H1 (cell line): ENCODE measurements at regions not wholly inside any gene's neighbourhood (a gene's known extent, or its start where the extent isn't known, plus 50 kb on each side); places are given as distances from the start of the nearest gene placed in this dataset.

Experiments
- CTCF ChIA-PET: fragments of 300-600 bp; sonication (Branson Sonifier 250); formaldehyde crosslinking; loops from one replicate; lab custom pipeline; 2021; ENCODE audit not compliant: partially characterized antibody; lab: Charles Lee
- POLR2A ChIA-PET: fragments of 300-600 bp; sonication (Branson Sonifier 250); formaldehyde crosslinking; loops from one replicate; lab custom pipeline; 2021; ENCODE audit warnings: inconsistent platforms; ENCODE audit not compliant: partially characterized antibody; lab: Charles Lee
- DNase-seq, 2 experiments: peaks; one replicate each; pipeline versions ENCODE4 v3.0.0 to v3.0.0-alpha.2; 2010 to 2022; ENCODE audit warnings: low spot score in 2 of 2, low read depth in 1 of 2, mixed read lengths in 1 of 2
- FAIRE-seq: peaks from 2 replicates; lab custom pipeline; 2011; peaks lifted over from hg19 to GRCh38; lab: Jason Lieb, UNC
- H2AFZ ChIP-seq: 2 replicates; pipeline ENCODE4 v1.8.1; 2012; ENCODE audit warnings: low read length, inconsistent platforms
- H2AK5ac ChIP-seq: 2 replicates; pipeline ENCODE4 v1.6.1; 2013; ENCODE audit warnings: low read depth, low read length
- H2BK120ac ChIP-seq: replicated peaks from 2 replicates; pipeline ENCODE3; 2013; ENCODE audit warnings: low read depth, low read length, inconsistent platforms
- H2BK12ac ChIP-seq: 2 replicates; pipeline ENCODE4 v1.6.1; 2013; ENCODE audit warnings: low read depth, low read length
- H2BK15ac ChIP-seq: 2 replicates; pipeline ENCODE4 v1.6.1; 2013; ENCODE audit warnings: low read length
- H2BK20ac ChIP-seq: 2 replicates; pipeline ENCODE4 v1.6.1; 2013; ENCODE audit warnings: low read length
- H2BK5ac ChIP-seq: 2 replicates; pipeline ENCODE4 v1.6.1; 2013; ENCODE audit warnings: low read depth, low read length
- H3K14ac ChIP-seq: 2 replicates; pipeline ENCODE4 v1.6.1; 2013; ENCODE audit warnings: inconsistent platforms; ENCODE audit not compliant: insufficient read length
- H3K18ac ChIP-seq: 2 replicates; pipeline ENCODE4 v1.6.1; 2013; ENCODE audit warnings: low read length; ENCODE audit errors: extremely low read depth
- H3K23ac ChIP-seq: 2 replicates; pipeline ENCODE4 v1.6.1; 2013; ENCODE audit warnings: inconsistent platforms; ENCODE audit not compliant: insufficient read length
- H3K23me2 ChIP-seq: 2 replicates; pipeline ENCODE4 v1.6.1; 2013; ENCODE audit warnings: low read depth, low read length
- H3K27ac ChIP-seq: 2 replicates; pipeline ENCODE4 v1.6.1; 2011; ENCODE audit warnings: low read depth, low read length, inconsistent platforms
- H3K27me3 ChIP-seq, 4 experiments: replicated peaks in 1 of 4; 1 replicate in 1 of 4; 2 replicates in 3 of 4; pipeline versions ENCODE4 v1.6.1 to v1.8.1; 2011 to 2013; ENCODE audit warnings: low read length in 3 of 4, mild to moderate bottlenecking in 3 of 4, inconsistent platforms in 2 of 4, mixed read lengths in 2 of 4, moderate library complexity in 1 of 4; ENCODE audit not compliant: control insufficient read depth in 3 of 4, insufficient read depth in 3 of 4; ENCODE audit errors: extremely low read depth in 1 of 4
- H3K36me3 ChIP-seq, 4 experiments: 2 replicates each; pipeline versions ENCODE4 v1.6.1 to v1.8.1; 2011 to 2013; ENCODE audit warnings: mild to moderate bottlenecking in 4 of 4, low read length in 3 of 4, moderate library complexity in 2 of 4, control low read depth in 1 of 4, inconsistent platforms in 1 of 4; ENCODE audit not compliant: insufficient read depth in 4 of 4, control insufficient read depth in 2 of 4
- H3K4ac ChIP-seq: replicated peaks from 2 replicates; pipeline ENCODE3; 2013; ENCODE audit warnings: low read length, low read depth, mixed read lengths, inconsistent platforms; ENCODE audit not compliant: insufficient read length
- H3K4me1 ChIP-seq, 4 experiments: replicated peaks in 1 of 4; 1 replicate in 1 of 4; 2 replicates in 3 of 4; pipeline versions ENCODE4 v1.6.1 to v1.8.1; 2011 to 2013; ENCODE audit warnings: low read length in 3 of 4, inconsistent platforms in 2 of 4, mixed read lengths in 1 of 4; ENCODE audit not compliant: insufficient read depth in 4 of 4, control insufficient read depth in 3 of 4
- H3K4me2 ChIP-seq, 2 experiments: 2 replicates each; pipeline versions ENCODE4 v1.6.1 to v1.8.1; 2011 to 2013; ENCODE audit warnings: low read depth in 2 of 2, low read length in 2 of 2, control low read depth in 1 of 2, inconsistent platforms in 1 of 2, mild to moderate bottlenecking in 1 of 2; ENCODE audit not compliant: insufficient read depth in 1 of 2
- H3K4me3 ChIP-seq, 4 experiments: fragments of 200-600, 300-600 bp in 1 of 4; sonication (generic), shearing (Covaris generic), sonication (Bioruptor Twin) in 1 of 4; 2 replicates each; pipeline versions ENCODE4 v1.5.1 to v1.8.1; 2011 to 2016; ENCODE audit warnings: low read length in 4 of 4, low read depth in 3 of 4, control low read depth in 2 of 4, inconsistent platforms in 2 of 4, mild to moderate bottlenecking in 2 of 4, mixed read lengths in 1 of 4, moderate library complexity in 1 of 4; ENCODE audit not compliant: insufficient read depth in 2 of 4; ENCODE audit errors: extremely low read depth in 1 of 4
- H3K56ac ChIP-seq: replicated peaks from 2 replicates; pipeline ENCODE3; 2013; ENCODE audit warnings: low read depth, mild to moderate bottlenecking, mixed read lengths, low read length, inconsistent platforms; ENCODE audit not compliant: insufficient read length
- H3K79me1 ChIP-seq: 2 replicates; pipeline ENCODE4 v1.6.1; 2013; ENCODE audit warnings: low read depth, low read length, control low read depth
- H3K79me2 ChIP-seq, 2 experiments: 2 replicates each; pipeline versions ENCODE4 v1.6.1 to v1.8.1; 2012 to 2013; ENCODE audit warnings: low read length in 2 of 2, mild to moderate bottlenecking in 2 of 2, inconsistent platforms in 1 of 2; ENCODE audit not compliant: insufficient read depth in 2 of 2, control insufficient read depth in 1 of 2
- H3K9ac ChIP-seq, 4 experiments: replicated peaks in 1 of 4; 1 replicate in 1 of 4; 2 replicates in 3 of 4; pipeline versions ENCODE4 v1.6.1 to v1.8.1; 2011 to 2013; ENCODE audit warnings: low read depth in 3 of 4, low read length in 3 of 4, control low read depth in 2 of 4, mild to moderate bottlenecking in 2 of 4, moderate library complexity in 2 of 4, inconsistent platforms in 1 of 4; ENCODE audit errors: extremely low read depth in 1 of 4
- H3K9me3 ChIP-seq, 2 experiments: 2 replicates each; pipeline versions ENCODE4 v1.6.1 to v1.8.1; 2012 to 2013; ENCODE audit warnings: mild to moderate bottlenecking in 2 of 2, moderate library complexity in 2 of 2, control low read depth in 1 of 2, inconsistent platforms in 1 of 2, low read depth in 1 of 2, low read length in 1 of 2, mixed read lengths in 1 of 2; ENCODE audit not compliant: insufficient read depth in 2 of 2
- H4K20me1 ChIP-seq, 2 experiments: replicated peaks in 1 of 2; 2 replicates each; pipeline versions ENCODE3 to v1.8.1; 2011 to 2013; ENCODE audit warnings: inconsistent platforms in 2 of 2, low read length in 2 of 2, mild to moderate bottlenecking in 1 of 2; ENCODE audit not compliant: insufficient read depth in 2 of 2, control insufficient read depth in 1 of 2
- H4K5ac ChIP-seq: 2 replicates; pipeline ENCODE4 v1.6.1; 2013; ENCODE audit warnings: low read length, low read depth, mixed read lengths, inconsistent platforms; ENCODE audit not compliant: insufficient read length
- H4K8ac ChIP-seq: 2 replicates; pipeline ENCODE4 v1.8.0; 2013; ENCODE audit warnings: mild to moderate bottlenecking, moderate library complexity, low read length, inconsistent platforms; ENCODE audit not compliant: insufficient read depth; ENCODE audit errors: extremely low read depth
- H4K91ac ChIP-seq: replicated peaks from 2 replicates; pipeline ENCODE3; 2013; ENCODE audit warnings: low read length, mixed read lengths, inconsistent platforms; ENCODE audit not compliant: insufficient read length
- HDAC2 ChIP-seq, 2 experiments: fragments of 300-600 bp in 1 of 2; sonication (generic) in 1 of 2; IDR thresholded peaks; 2 replicates each; pipeline ENCODE4 v1.6.1; 2011 to 2012; ENCODE audit warnings: low read depth in 2 of 2, low read length in 2 of 2, mild to moderate bottlenecking in 2 of 2, moderate library complexity in 2 of 2, borderline replicate concordance in 1 of 2, inconsistent platforms in 1 of 2
- JUN ChIP-seq: IDR thresholded peaks from 2 replicates; pipeline ENCODE4 v1.6.1; 2011; ENCODE audit warnings: low read depth, mild to moderate bottlenecking, improper control_type of control experiment, low read length
- RAD21 ChIP-seq, 2 experiments: IDR thresholded peaks in 1 of 2; conservative IDR thresholded peaks in 1 of 2; 2 replicates each; pipeline ENCODE4 v1.6.1; 2011; ENCODE audit warnings: low read depth in 2 of 2, low read length in 2 of 2, improper control_type of control experiment in 1 of 2, inconsistent platforms in 1 of 2, mild to moderate bottlenecking in 1 of 2, moderate library complexity in 1 of 2
- WGBS, 2 experiments: shearing (Covaris generic) in 1 of 2; methylation state at CpG; one replicate each; pipeline versions ENCODE4 v1.1.6 to v1.1.7; 2013 to 2015; ENCODE audit warnings: low lambda C conversion rate in 2 of 2, mixed read lengths in 2 of 2, inconsistent platforms in 1 of 2, low coverage in 1 of 2, missing lambda C conversion rate in 1 of 2; ENCODE audit not compliant: insufficient replicate concordance in 2 of 2, insufficient coverage in 1 of 2, insufficient read length in 1 of 2; ENCODE audit errors: extremely low coverage in 1 of 2, missing lambda C conversion rate in 1 of 2; 5-methylcytosine and 5-hydroxymethylcytosine counted together
- TF ChIP-seq, protein P1 (sequence below), 3 experiments: IDR thresholded peaks; 1 replicate in 2 of 3; 2 replicates in 1 of 3; pipeline versions ENCODE4 v1.5.1 to v1.6.1; 2011; ENCODE audit warnings: low read length in 3 of 3, mild to moderate bottlenecking in 3 of 3, inconsistent platforms in 2 of 3, low read depth in 1 of 3, moderate library complexity in 1 of 3; ENCODE audit not compliant: insufficient read depth in 1 of 3; ENCODE audit errors: control extremely low read depth in 1 of 3

DNA sequence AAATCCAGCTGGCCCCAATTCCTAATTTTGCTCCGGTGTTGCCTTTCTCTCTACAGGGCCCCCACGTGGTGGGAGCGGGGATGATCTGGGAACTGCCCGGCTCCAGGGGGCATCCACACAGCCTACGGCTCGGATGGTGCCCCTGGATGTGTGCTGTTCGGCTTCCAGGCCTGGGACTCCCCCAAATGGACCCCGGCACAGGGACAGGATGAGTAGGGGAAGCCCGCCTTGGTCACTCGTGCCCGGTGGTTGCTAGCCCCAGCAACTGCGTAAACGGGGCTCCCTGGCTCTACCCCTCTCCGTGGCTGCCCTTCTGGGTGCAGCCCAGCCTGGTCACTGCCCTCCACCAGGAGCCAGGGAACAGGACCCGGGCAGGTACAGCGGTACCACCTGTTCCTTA lies 111.5 kb downstream of the TEX26 start:
- peak in 1 of 2 experiments; percentile 88 for DNase-seq
- peaks cover 0 to 4% (median 0%) of the 10 kb centered on the region in 4 experiments; a peak in 2 of 7 replicates for H3K4me1 ChIP-seq

More for the DNA sequence above, 111.5 kb downstream of the TEX26 start:
- Histone ChIP-seq H3K4me3 (peak overlapping the region in 1 of 4 experiments; percentile 35; a peak in 2 of 8 replicates), H3K36me3 (no peaks in the 10 kb centered on the region), H3K9ac (no peak overlapping the region), H2BK12ac (no peak overlapping the region), H3K79me2 (no peaks in the 10 kb centered on the region), H3K4me2 (peak overlapping the region in 1 of 2 experiments; percentile 50; a peak in 3 of 4 replicates), H2AFZ (no peak overlapping the region), H3K18ac (no peak overlapping the region), H4K5ac (no peak overlapping the region), H3K56ac (no peak overlapping the region), H3K14ac (no peak overlapping the region), H2BK5ac (no peak overlapping the region), H2AK5ac (no peak overlapping the region), H3K27ac (no peak overlapping the region), H4K8ac (peak overlapping the region; percentile 71), H3K9me3 (no peaks in the 10 kb centered on the region), H4K91ac (no peak overlapping the region), H3K79me1 (no peaks in the 10 kb centered on the region), H4K20me1 (no peaks in the 10 kb centered on the region), H2BK120ac (no peak overlapping the region), H3K27me3 (no peaks in the 10 kb centered on the region), H2BK20ac (no peak overlapping the region), H3K23me2 (no peaks in the 10 kb centered on the region), H3K23ac (no peak overlapping the region), H3K4ac (no peak overlapping the region), H2BK15ac (no peak overlapping the region)
- CTCF ChIA-PET, result interaction anchor here (0.6 to 4.7 kb wide), 39 partner anchors 9 to 757 kb away, joined by 3 to 39 read pairs (median 5); partner anchors contain the start of gene TEX26
- FAIRE-seq, result peak; percentile 28
- 56% methylated on average over 16 of the region's 16 CpGs; no CpG with 5 or more reads in 1 of the 2 experiments for WGBS, 2 experiments
- POLR2A ChIA-PET, result interaction anchor here (1.0 to 1.3 kb wide), 2 partner anchors 9 to 65 kb away, joined by 3 to 4 read pairs; no protein-coding TSS in a partner anchor
- TF ChIP-seq RAD21 (IDR thresholded peaks at IDR 0.05 in 1 of 2, conservative IDR thresholded peaks at IDR 0.05 in 1 of 2; ENCODE audit: low read depth in 2 of 2, low read length in 2 of 2), result peak; percentile 52 to 63; a peak in 3 of 4 replicates
- TF ChIP-seq, protein P1, sequence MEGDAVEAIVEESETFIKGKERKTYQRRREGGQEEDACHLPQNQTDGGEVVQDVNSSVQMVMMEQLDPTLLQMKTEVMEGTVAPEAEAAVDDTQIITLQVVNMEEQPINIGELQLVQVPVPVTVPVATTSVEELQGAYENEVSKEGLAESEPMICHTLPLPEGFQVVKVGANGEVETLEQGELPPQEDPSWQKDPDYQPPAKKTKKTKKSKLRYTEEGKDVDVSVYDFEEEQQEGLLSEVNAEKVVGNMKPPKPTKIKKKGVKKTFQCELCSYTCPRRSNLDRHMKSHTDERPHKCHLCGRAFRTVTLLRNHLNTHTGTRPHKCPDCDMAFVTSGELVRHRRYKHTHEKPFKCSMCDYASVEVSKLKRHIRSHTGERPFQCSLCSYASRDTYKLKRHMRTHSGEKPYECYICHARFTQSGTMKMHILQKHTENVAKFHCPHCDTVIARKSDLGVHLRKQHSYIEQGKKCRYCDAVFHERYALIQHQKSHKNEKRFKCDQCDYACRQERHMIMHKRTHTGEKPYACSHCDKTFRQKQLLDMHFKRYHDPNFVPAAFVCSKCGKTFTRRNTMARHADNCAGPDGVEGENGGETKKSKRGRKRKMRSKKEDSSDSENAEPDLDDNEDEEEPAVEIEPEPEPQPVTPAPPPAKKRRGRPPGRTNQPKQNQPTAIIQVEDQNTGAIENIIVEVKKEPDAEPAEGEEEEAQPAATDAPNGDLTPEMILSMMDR (IDR thresholded peaks at IDR 0.05; ENCODE audit: control extremely low read depth in 1 of 3, insufficient read depth in 1 of 3, low read depth in 1 of 3, low read length in 3 of 3), result peak; percentile 55 to 78 (median 65)
- no peak for TF ChIP-seq JUN
- TF ChIP-seq HDAC2 (IDR thresholded peaks at IDR 0.05; ENCODE audit: borderline replicate concordance in 1 of 2, low read depth in 2 of 2, low read length in 2 of 2), result no peak
